Thymus (tissue), 11 donors: ENCODE measurements at regions not wholly inside any gene's neighbourhood (a gene's known extent, or its start where the extent isn't known, plus 50 kb on each side); places are given as distances from the start of the nearest gene placed in this dataset.

Experiments
- DNase-seq, 9 donors: peaks; one replicate each; pipeline ENCODE4 v3.0.0-alpha.2; 2013; ENCODE audit warnings: low spot score in 9 of 9, low read depth in 6 of 9, missing footprints in 1 of 9
- H3K27ac ChIP-seq, 2 donors: one replicate each; pipeline ENCODE4 v1.5.1; 2013; ENCODE audit warnings: control low read depth in 1 of 2, low read depth in 1 of 2, low read length in 1 of 2, mild to moderate bottlenecking in 1 of 2, moderate library complexity in 1 of 2
- H3K27me3 ChIP-seq, 2 donors: one replicate each; pipeline ENCODE4 v1.5.1; 2013; ENCODE audit warnings: low read length in 1 of 2; ENCODE audit not compliant: control insufficient read depth in 2 of 2, insufficient read depth in 1 of 2
- H3K36me3 ChIP-seq, 2 donors: one replicate each; pipeline ENCODE4 v1.5.1; 2013; ENCODE audit warnings: low read length in 1 of 2, mild to moderate bottlenecking in 1 of 2, moderate library complexity in 1 of 2; ENCODE audit not compliant: control insufficient read depth in 2 of 2, insufficient read depth in 2 of 2
- H3K4me1 ChIP-seq, 2 donors: one replicate each; pipeline ENCODE4 v1.5.1; 2013; ENCODE audit warnings: low read length in 2 of 2; ENCODE audit not compliant: control insufficient read depth in 2 of 2, insufficient read depth in 2 of 2
- H3K4me3 ChIP-seq, 2 donors: one replicate each; pipeline ENCODE4 v1.5.1; 2013; ENCODE audit warnings: low read length in 2 of 2, control low read depth in 1 of 2, mild to moderate bottlenecking in 1 of 2
- H3K9me3 ChIP-seq, 2 donors: one replicate each; pipeline ENCODE4 v1.5.1; 2013; ENCODE audit warnings: low read length in 1 of 2, mild to moderate bottlenecking in 1 of 2; ENCODE audit not compliant: control insufficient read depth in 2 of 2, insufficient read depth in 1 of 2
- WGBS: extraction: QIAGEN DNeasy Blood & Tissue Kit; methylation state at CpG from one replicate; pipeline ENCODE4 v1.1.7; 2013; 5-methylcytosine and 5-hydroxymethylcytosine counted together
- donor health status: healthy.

- Histone ChIP-seq H3K4me1 (no peaks in the 10 kb centered on the region), H3K4me3 (no peak overlapping the region), H3K36me3 (no peaks in the 10 kb centered on the region), H3K27me3 (no peaks in the 10 kb centered on the region), H3K9me3 (no peaks in the 10 kb centered on the region), H3K27ac (no peak overlapping the region)
- no peak for DNase-seq
- 95% methylated on average over 3 of the region's 3 CpGs for WGBS
Observed at GRCh38 chr5:124849774-124850173, 103.3 kb upstream of the ZNF608 start.

- H3K27me3 ChIP-seq: no peaks in the 10 kb centered on the region
- H3K4me3 ChIP-seq: no peak overlapping the region
- no peaks in the 10 kb centered on the region for H3K9me3 ChIP-seq
- no peaks in the 10 kb centered on the region for H3K36me3 ChIP-seq
- H3K4me1 ChIP-seq: no peaks in the 10 kb centered on the region
- H3K27ac ChIP-seq: no peak overlapping the region
- DNase-seq: no peak
- 83% methylated on average over 3 of the region's 3 CpGs for WGBS
Observed at GRCh38 chr5:124856726-124857125, 110.3 kb upstream of the ZNF608 start.

- no peak overlapping the region for H3K4me3 ChIP-seq
- H3K9me3 ChIP-seq: no peaks in the 10 kb centered on the region
Observed at GRCh38 chr5:124858612-124859011, 112.2 kb upstream of the ZNF608 start.

GRCh38 chr5:124859027-124859426, 112.6 kb upstream of the ZNF608 start:
- no peak overlapping the region for H3K4me3 ChIP-seq
- no peaks in the 10 kb centered on the region for H3K9me3 ChIP-seq
- H3K27me3 ChIP-seq: no peaks in the 10 kb centered on the region
- no peak overlapping the region for H3K27ac ChIP-seq
- no peak for DNase-seq
- no peaks in the 10 kb centered on the region for H3K36me3 ChIP-seq
- no peaks in the 10 kb centered on the region for H3K4me1 ChIP-seq
- WGBS: 84% methylated on average over 4 of the region's 4 CpGs

More at GRCh38 chr5:124858612-124859011, 112.2 kb upstream of the ZNF608 start:
- H3K4me1 ChIP-seq: no peaks in the 10 kb centered on the region
- no peak overlapping the region for H3K27ac ChIP-seq
- no peaks in the 10 kb centered on the region for H3K27me3 ChIP-seq
- no peaks in the 10 kb centered on the region for H3K36me3 ChIP-seq
- whole genome bisulfite sequencing: 89% methylated on average over 2 of the region's 2 CpGs
- DNase-seq: no peak

DNA sequence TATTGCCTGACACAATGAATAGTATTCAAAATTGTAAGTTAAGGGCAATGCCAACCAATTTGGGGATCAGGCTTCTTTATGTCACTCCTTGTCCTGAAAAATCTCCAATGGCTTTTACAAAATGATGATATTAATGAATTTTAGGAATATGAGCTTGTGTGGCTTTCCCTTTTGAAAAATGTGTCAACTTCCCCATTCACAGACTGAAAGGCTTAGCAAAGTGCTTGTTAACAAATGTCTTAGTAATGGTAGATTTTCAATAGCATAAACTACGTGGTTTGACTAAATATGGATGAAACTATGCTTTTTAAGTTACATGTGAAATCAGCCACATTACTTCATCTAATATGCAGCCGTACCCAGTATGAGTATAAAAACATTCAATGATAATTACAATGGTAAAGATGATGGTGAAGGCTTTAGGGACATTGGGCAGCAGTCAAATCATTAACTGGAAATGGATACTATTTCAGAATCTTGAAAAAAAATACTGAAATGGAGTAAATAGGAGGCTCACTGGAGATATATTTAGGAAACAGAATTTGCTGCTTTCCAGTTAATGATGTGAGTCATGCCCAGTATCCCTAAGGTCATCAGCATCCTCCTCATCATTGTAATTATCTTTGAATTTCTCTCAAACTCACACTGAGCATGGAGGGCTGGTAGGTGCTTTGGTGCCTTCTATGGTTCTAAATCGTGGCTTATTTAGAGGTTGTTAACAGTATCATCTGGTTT, 113.3 kb upstream of the ZNF608 start:
- Histone ChIP-seq H3K4me3 (no peak overlapping the region), H3K9me3 (no peaks in the 10 kb centered on the region), H3K27me3 (no peaks in the 10 kb centered on the region), H3K36me3 (no peaks in the 10 kb centered on the region), H3K27ac (no peak overlapping the region), H3K4me1 (no peaks in the 10 kb centered on the region)
- WGBS: 85% methylated on average over 3 of the region's 3 CpGs
- no peak for DNase-seq

- Histone ChIP-seq H3K27me3 (no peaks in the 10 kb centered on the region), H3K4me1 (no peaks in the 10 kb centered on the region), H3K27ac (no peak overlapping the region), H3K36me3 (no peaks in the 10 kb centered on the region), H3K4me3 (no peak overlapping the region), H3K9me3 (no peaks in the 10 kb centered on the region)
- DNase-seq: no peak
- WGBS: 97% methylated on average over 4 of the region's 4 CpGs
Observed at GRCh38 chr5:124860291-124860655, 113.8 kb upstream of the ZNF608 start.

DNA sequence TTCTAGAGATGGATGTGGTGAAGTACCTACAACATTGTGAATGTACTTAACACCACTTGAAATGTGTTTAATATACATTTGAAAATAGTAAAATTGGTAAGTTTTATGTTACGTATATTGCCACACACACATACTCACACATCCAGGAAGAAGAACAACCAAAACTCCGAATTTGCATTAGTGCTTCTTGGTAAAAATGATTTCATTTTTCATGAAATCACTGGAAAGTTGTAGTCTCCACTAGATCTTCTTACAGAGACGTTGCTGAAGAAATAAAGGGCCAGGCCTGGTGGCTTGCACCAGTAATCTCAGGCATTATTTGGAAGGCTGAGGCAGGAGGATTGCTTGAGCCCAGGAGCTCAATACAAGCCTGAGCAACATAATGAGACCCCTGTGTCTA, 118.6 kb upstream of the ZNF608 start:
- Histone ChIP-seq H3K4me1 (peaks cover 0 to 11% of the 10 kb centered on the region in 2 donors), H3K27ac (no peak overlapping the region), H3K36me3 (no peaks in the 10 kb centered on the region), H3K27me3 (no peaks in the 10 kb centered on the region), H3K4me3 (no peak overlapping the region), H3K9me3 (no peaks in the 10 kb centered on the region)
- no peak for DNase-seq
- WGBS: 95% methylated on average over 3 of the region's 3 CpGs

DNA sequence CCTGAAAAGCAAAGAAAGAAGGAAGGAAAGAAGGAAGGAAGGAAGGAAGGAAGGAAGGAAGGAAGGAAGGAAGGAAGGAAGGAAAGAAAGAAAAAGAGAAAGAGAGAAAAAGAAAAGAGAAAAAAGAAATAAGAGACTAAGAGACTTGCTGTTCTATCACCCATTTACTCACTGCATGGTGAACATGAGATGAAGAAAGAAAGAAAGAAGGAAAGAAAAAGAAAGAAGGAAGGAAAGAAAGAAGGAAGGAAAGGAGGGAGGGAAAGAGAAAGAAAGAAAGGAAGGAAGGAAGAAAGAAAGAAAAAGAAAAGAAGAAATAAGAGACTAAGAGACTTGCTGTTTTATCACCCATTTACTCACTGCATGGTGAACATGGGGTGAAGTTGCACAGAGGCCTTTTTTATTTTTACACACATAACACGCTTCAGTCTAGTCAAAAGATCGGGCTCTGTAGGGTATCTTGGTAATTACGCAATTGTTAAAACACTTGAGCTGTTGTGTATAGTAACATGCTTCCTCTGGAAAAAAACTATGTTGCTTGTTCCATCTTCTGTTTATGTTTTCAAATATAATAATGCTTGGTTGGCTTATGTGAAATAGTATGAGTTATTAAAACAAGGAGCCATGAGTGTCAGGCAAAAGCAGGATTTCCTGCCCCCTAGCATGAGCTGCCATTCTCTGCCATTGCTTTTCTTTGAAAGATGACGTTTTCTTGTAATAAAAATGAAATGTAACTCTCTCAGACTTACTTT, 119.3 kb upstream of the ZNF608 start:
- Histone ChIP-seq H3K4me1 (peaks cover 0 to 11% of the 10 kb centered on the region in 2 donors), H3K9me3 (no peaks in the 10 kb centered on the region), H3K4me3 (no peak overlapping the region), H3K27me3 (no peaks in the 10 kb centered on the region), H3K27ac (no peak overlapping the region), H3K36me3 (no peaks in the 10 kb centered on the region)
- DNase-seq: no peak
- whole genome bisulfite sequencing: 77% methylated on average over 4 of the region's 4 CpGs

- no peak overlapping the region for H3K4me3 ChIP-seq
- H3K9me3 ChIP-seq: no peaks in the 10 kb centered on the region
- peak in 1 of 9 donors; percentile 40 for DNase-seq
- H3K27ac ChIP-seq: no peak overlapping the region
- no peaks in the 10 kb centered on the region for H3K36me3 ChIP-seq
- WGBS: 58% methylated on average over 12 of the region's 12 CpGs
- H3K27me3 ChIP-seq: no peaks in the 10 kb centered on the region
- H3K4me1 ChIP-seq: peaks cover 0 to 11% of the 10 kb centered on the region in 2 donors
Observed at GRCh38 chr5:124866355-124867136, 120.1 kb upstream of the ZNF608 start.
